C4-2B (cell line): ENCODE measurements at regions not wholly inside any gene's neighbourhood (a gene's known extent, or its start where the extent isn't known, plus 50 kb on each side); places are given as distances from the start of the nearest gene placed in this dataset.

Experiments
- CTCF ChIP-seq: fragments of 450-650 bp; conservative IDR thresholded peaks from 2 replicates; pipeline ENCODE4 v1.5.1; 2017; ENCODE audit warnings: mild to moderate bottlenecking
- ZFX ChIP-seq: fragments of 450-650 bp; IDR thresholded peaks from 2 replicates; pipeline ENCODE4 v1.6.1; 2017

GRCh38 chr22:27192135-27192829, 534.9 kb downstream of the MIAT start:
- TF ChIP-seq ZFX (no peak), CTCF (no peak)
